Embryonic facial prominence (tissue), 1 donor: ENCODE measurements at regions not wholly inside any gene's neighbourhood (a gene's known extent, or its start where the extent isn't known, plus 50 kb on each side); places are given as distances from the start of the nearest gene placed in this dataset.
"Not testable (repeated sequence)": the region's sequence is repeated elsewhere in the genome, so short reads cannot be mapped to it uniquely, and the experiment has no call there.

Experiments used
- DNase-seq: peaks from one replicate; pipeline ENCODE4 v3.0.0-alpha.2; 2016; ENCODE audit errors: extremely low spot score

- not testable (repeated sequence) for DNase-seq
These were observed 223.1 kb upstream of the C1QTNF3 start for GRCh38 chr5:34266151-34266550.

- DNase-seq: not testable (repeated sequence)
These were observed 253.7 kb upstream of the C1QTNF3 start for GRCh38 chr5:34296759-34297158.

GRCh38 chr5:34329201-34329600 lies 286.2 kb upstream of the C1QTNF3 start:
- DNase-seq: not testable (repeated sequence)

- not testable (repeated sequence) for DNase-seq
These were observed 286.6 kb upstream of the C1QTNF3 start for GRCh38 chr5:34329611-34330108.

GRCh38 chr5:34331928-34332454 lies 289.0 kb upstream of the C1QTNF3 start:
- not testable (repeated sequence) for DNase-seq

- DNase-seq: not testable (repeated sequence)
These were observed 296.5 kb upstream of the C1QTNF3 start for GRCh38 chr5:34339408-34340001.

- DNase-seq: not testable (repeated sequence)
These were observed 301.7 kb upstream of the RAI14 start for GRCh38 chr5:34354440-34354839.

- DNase-seq: not testable (repeated sequence)
These were observed 284.7 kb upstream of the RAI14 start for GRCh38 chr5:34371417-34371816.

- DNase-seq: not testable (repeated sequence)
These were observed 284.3 kb upstream of the RAI14 start for GRCh38 chr5:34371817-34372216.

- DNase-seq: not testable (repeated sequence)
These were observed 283.4 kb upstream of the RAI14 start for GRCh38 chr5:34372739-34373138.

- DNase-seq: not testable (repeated sequence)
These were observed 278.5 kb upstream of the RAI14 start for GRCh38 chr5:34377651-34378050.

- DNase-seq: not testable (repeated sequence)
These were observed 277.6 kb upstream of the RAI14 start for GRCh38 chr5:34378498-34378897.

- DNase-seq: not testable (repeated sequence)
These were observed 267.4 kb upstream of the RAI14 start for GRCh38 chr5:34388754-34389153.

- no peak for DNase-seq
These were observed 246.8 kb upstream of the RAI14 start for GRCh38 chr5:34409373-34409772.

GRCh38 chr5:34410411-34411139 lies 245.6 kb upstream of the RAI14 start:
- no peak for DNase-seq

- no peak for DNase-seq
These were observed 244.4 kb upstream of the RAI14 start for GRCh38 chr5:34411470-34412346.

- no peak for DNase-seq
These were observed 243.4 kb upstream of the RAI14 start for GRCh38 chr5:34412736-34413135.

GRCh38 chr5:34415559-34416198 lies 240.4 kb upstream of the RAI14 start:
- no peak for DNase-seq

GRCh38 chr5:34416501-34417008 lies 239.6 kb upstream of the RAI14 start:
- no peak for DNase-seq

GRCh38 chr5:34420191-34420590 lies 235.9 kb upstream of the RAI14 start:
- not testable (repeated sequence) for DNase-seq
